HFF-Myc (cell line): ENCODE measurements at regions not wholly inside any gene's neighbourhood (a gene's known extent, or its start where the extent isn't known, plus 50 kb on each side); places are given as distances from the start of the nearest gene placed in this dataset.

ENCODE experiments used
- DNase-seq: peaks from one replicate; pipeline ENCODE4 v3.0.0-alpha.2; 2011; ENCODE audit warnings: low read depth; ENCODE audit errors: extremely low read depth
- H3K4me3 ChIP-seq: replicated peaks from 2 replicates; pipeline ENCODE4 v1.5.1; 2011; ENCODE audit warnings: low read depth, mild to moderate bottlenecking, control low read depth, low read length
- CTCF ChIP-seq: IDR thresholded peaks from 2 replicates; pipeline ENCODE4 v1.5.1; 2012; ENCODE audit warnings: mild to moderate bottlenecking, low read depth, low read length, control low read depth; ENCODE audit errors: missing control alignments

- no peak overlapping the region for H3K4me3 ChIP-seq
- peak; percentile 14 for DNase-seq
- TF ChIP-seq CTCF = no peak
Measured at GRCh38 chr15:95799286-95800200, 531.0 kb upstream of the NR2F2 start.

GRCh38 chr15:95804484-95804883, 526.0 kb upstream of the NR2F2 start:
- no peak for DNase-seq
- H3K4me3 ChIP-seq = no peak overlapping the region
- TF ChIP-seq CTCF = no peak

- no peak overlapping the region for H3K4me3 ChIP-seq
- DNase-seq = no peak
- no peak for TF ChIP-seq CTCF
Measured at GRCh38 chr15:95812491-95812890, 518.0 kb upstream of the NR2F2 start.

- no peak for TF ChIP-seq CTCF
- DNase-seq = no peak
- no peak overlapping the region for H3K4me3 ChIP-seq
Measured at GRCh38 chr15:95814908-95815307, 515.6 kb upstream of the NR2F2 start.

GRCh38 chr15:95816591-95816990, 513.9 kb upstream of the NR2F2 start:
- DNase-seq = no peak

GRCh38 chr15:95822961-95823360, 507.5 kb upstream of the NR2F2 start:
- TF ChIP-seq CTCF = no peak
- no peak for DNase-seq
- no peak overlapping the region for H3K4me3 ChIP-seq

More at GRCh38 chr15:95816591-95816990, 513.9 kb upstream of the NR2F2 start:
- no peak overlapping the region for H3K4me3 ChIP-seq
- TF ChIP-seq CTCF = no peak
